Stimulated activated CD8-positive, alpha-beta memory T cell treated with anti-CD3 and anti-CD28 coated beads, Interleukin-4, amount 100 ng/mL, for 1 hour (primary cell): ENCODE measurements at regions not wholly inside any gene's neighbourhood (a gene's known extent, or its start where the extent isn't known, plus 50 kb on each side); places are given as distances from the start of the nearest gene placed in this dataset.

Experiments used
- DNase-seq, 2 donors: peaks; one replicate each; pipeline ENCODE4 v3.0.0-alpha.2; 2020; ENCODE audit warnings: low read depth in 2 of 2, low spot score in 1 of 2

DNA sequence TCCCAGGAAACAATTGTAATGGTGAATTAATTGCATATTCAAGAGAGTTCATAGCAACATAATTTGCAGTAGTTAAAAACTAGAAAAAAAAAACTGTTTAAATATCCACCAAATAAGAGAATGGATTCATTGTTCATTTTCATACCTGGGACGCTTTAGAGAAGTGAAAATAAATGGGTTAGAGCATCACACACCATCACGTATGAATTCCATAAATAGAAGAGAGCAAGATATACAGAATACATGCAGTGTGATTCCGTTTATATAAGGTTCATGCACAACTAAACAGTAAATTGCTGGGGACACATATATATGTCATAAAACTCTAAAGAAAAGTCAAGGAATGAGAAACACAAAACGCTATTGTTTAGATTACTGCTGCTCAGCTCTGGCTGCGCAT is 577.0 kb upstream of the KCNMB2 start:
- no peak for DNase-seq

DNA sequence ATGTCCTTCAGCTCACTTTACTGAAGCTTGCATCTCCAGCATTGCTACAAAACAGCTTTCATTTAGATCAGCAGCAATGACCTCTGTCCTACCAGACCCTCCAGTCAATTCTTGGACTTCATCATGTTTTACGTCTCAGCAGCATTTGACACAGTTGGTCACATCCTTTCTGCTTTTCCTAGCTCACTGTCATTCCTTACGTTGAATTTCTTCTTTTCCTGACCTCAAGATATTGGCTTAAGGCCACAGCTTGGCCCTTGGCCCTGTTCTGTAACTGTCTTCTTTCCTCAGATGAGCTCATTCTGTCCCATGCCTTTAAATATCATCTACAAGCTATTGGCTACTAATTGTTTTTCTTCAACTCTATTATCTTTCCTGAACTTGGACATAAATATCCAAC is 576.2 kb upstream of the KCNMB2 start:
- no peak for DNase-seq

DNA sequence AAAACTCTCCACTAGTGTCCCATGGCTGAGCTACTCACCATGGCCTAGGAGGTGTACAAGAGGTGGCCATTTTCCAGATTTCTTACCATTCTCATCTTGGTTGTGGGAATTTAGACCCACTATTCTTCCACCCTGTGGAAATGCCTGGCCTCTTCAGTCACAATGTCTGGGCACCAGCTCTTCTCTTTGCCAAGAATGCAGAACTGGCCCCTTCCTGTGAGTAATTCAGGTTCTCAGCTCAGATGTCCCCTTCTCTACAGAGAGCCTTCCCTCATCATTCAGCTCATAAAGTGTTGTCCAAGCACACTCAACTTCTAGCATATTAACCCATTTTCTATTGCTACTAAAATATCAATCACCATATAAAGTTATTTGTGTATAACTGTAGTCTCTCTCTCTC is 575.5 kb upstream of the KCNMB2 start:
- DNase-seq, result no peak

DNA sequence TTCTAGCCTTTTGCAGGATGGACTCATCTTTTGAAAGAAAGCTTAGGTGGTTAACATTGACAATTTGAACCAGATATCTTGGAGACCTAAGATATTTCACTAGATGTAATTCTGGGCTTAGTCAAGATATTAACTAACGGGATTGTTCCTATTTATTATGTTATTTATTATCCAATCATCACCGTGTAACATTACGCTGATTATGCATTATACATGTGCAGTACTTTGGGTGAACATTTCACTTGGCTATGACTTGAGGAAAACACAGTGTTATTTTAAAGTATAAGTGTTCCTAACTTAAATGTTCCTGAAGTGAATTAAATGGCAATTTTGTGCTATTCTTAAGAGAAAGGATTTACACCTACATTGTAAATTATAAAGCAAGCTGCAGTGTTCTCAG is 574.5 kb upstream of the KCNMB2 start:
- no peak for DNase-seq

DNA sequence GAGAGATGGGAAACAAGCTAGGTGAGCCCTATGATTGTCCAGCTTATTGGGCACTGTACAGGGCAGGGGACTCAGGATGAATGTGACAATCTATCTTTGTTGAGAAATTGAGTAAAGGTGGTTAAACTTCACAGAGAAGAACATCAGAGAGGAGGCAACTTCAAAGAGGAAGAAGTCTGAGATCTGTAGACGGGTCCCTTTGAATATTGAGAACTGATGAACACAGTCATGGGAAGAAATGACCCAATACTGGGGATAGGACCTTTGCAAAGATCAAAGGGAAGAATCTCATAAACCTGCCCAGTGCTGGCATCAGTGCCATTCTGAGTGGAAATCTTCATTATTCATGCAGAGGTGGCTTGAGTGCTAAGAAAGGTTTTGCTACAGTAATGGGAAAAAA is 569.7 kb upstream of the KCNMB2 start:
- DNase-seq, result no peak

DNA sequence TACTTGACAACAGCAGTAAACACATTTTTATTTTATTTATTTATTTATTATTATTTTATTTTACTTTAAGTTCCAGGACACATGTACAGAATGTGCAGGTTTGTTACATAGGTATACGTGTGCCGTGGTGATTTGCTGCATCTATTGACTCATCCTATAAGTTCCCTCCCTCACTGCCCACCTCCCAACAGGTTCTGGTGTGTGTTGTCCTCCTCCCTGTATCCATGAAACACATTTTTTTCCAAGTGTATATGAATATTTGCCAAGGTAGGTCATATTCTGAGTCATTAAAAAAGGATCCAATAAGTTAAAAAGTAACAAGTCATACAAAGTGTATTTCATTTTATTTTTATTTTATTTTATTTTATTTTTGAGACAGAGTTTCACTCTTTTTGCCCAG is 567.3 kb upstream of the KCNMB2 start:
- DNase-seq, result no peak

DNA sequence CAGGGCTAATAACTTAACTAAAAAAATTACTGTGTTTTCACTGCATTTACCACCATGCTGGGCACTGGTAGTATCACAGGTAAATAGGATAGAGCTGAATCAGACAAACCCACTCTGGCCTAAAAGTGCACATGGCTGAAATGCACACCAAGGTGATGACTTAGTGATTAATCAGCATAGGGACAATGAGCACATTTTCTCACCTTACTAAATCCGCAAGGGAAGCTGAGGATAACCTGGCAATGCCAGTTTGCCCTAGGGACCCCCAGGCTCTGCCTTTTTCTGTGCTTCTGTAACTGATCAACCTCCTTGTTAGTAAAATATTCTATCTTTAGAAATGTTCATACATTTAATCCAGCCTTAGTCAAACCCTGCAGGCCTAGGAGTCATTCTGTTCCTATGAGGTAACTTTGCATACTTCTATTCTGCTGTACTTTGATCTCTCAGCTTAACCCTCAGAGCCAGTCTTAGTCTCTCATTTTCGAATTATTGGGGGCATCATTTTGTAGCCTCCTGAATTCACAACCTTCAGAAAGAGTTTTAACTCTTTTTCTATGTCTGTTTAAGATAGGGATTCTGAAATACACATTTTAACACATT is 562.9 kb upstream of the KCNMB2 start:
- DNase-seq, result no peak

DNA sequence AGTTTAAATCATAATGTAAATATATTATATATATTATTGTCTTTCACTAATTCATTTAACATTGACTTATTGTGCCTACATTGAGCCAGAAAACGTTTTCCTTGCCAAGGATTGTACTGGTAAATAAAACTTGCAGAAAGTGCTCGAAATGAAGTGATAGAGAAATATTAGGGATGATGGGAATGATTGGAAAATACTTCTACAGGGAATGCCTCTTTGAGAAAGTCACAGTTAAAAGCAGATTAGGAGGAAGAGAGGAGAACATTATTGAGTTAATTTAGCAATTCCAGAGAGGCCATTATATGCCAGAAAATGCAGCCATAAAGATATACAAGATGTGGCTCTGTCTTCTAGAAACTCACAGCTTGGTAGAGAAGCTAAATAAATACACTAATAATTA is 560.0 kb upstream of the KCNMB2 start:
- no peak for DNase-seq

DNA sequence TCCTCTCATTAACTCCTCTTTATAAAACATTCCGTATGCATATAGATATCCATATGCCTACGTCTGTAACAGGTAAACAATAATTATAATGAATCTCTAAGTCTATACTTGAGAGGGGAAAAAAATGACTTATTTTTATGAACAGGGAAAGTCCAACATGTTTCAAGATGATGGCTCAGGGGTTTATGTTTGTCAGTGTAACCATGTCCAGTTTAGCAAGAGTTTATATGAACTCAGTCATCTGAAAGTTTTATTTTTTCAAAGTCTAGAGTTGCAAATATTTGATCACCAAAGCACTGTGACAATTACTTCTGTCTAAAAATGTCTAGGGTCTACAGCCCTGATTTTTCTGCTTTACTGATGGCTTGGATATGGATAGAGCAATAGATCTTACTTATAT is 559.4 kb upstream of the KCNMB2 start:
- DNase-seq, result no peak

DNA sequence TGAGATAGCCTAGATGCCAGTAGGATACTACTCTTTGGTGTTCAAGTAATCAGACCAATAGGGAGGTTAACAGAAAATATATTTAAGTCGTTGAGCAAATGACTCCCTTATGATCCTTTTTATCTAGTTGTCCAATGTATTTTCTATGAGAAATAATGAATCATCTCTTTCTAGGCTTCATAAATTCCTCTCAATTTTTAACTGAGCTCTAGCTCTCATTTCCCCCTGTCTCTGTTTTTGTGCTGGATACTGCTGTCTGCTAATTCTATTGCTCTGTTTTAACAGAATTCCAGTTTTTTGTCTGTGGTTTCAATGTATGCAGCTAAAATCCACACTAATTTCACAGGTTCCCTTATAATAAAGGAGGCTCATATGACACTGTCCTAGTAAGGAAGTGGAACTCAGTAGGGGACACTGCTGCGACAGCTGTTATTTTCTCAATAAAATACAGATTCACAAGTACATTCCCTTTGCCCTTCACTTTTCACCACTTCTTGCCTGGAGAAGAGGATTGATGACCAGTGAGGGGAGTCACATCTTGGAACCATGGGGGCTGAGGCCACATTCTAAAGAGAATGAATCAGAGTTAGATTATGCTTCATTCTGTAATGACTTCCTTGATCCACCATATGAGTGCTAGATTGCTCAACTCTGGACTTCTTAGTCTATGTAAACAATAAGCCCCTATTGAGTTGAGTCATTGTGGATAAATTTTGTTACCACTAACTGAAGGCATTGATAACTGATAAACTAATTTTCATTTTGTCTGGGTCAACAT is 558.7 kb upstream of the KCNMB2 start:
- no peak for DNase-seq

DNA sequence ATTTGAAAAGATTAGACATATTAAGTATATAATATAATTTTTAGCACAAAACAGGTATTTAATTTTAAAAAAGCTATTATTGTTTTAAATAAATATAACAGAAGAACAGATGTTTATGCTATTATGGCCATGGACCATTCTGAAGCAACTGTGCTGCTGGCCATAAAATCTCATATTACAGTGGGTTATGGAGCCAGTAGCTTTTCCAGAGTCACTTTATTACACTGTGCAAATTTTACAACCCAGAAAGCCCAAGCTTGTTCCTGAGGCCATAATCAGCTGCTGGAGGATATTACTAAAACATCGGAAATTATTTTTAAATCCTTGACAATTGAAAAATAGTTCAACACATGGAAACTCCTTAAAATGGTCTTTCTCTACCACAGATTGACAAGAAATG is 557.3 kb upstream of the KCNMB2 start:
- no peak for DNase-seq

DNA sequence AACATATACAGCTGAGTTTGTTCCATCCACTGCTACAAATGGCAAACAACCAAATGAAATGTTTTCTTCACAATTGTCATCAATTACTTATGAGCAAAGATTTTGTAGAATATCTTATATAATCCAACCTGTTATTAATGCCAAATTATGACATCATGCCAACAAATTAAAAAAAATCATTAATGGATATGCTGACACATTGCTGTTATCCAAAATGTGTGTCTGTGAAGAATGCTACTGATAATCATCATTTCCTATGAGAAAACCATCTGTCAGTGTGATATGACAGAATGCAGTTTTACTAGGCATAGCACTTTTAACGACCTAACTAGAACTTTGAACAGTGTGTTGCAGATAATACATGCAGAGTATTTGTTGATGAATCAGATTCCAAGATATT is 556.5 kb upstream of the KCNMB2 start:
- no peak for DNase-seq

DNA sequence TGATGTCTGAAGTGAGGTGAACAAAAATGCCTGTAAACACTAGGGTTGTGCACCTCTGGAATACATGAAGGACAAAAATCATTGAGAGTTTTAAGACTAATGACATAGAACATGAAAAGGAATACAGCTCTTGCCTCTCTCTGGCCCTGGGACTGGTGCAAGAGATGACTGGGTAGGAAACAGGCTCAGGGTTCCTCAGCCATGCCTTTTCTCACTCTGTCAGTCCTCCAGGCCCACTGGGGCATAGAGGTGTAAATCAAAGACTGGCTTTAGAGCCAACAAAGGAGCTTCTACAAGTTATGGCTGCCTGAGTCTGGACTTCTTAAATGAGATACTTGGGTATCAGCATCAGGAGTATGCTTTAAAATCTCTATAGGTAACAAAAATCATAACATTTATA is 554.7 kb upstream of the KCNMB2 start:
- no peak for DNase-seq

DNA sequence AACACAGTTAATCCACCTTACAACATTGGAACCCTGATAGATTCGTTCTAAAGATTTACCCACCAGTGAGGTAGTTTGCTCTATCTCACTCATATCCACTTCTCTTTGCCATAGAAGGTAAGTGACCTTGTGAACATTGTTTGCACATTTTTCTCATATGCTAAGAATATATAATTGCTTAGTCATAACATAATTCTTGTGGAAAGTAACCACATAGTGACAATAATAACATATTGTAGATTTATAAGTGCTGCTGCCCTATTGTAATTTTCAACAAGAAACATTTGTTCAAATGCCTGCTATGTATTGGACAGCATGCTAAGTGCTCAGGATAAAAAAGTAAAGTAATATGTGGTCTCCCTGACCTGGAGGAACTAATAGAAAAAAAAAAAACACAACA is 554.2 kb upstream of the KCNMB2 start:
- DNase-seq, result no peak

DNA sequence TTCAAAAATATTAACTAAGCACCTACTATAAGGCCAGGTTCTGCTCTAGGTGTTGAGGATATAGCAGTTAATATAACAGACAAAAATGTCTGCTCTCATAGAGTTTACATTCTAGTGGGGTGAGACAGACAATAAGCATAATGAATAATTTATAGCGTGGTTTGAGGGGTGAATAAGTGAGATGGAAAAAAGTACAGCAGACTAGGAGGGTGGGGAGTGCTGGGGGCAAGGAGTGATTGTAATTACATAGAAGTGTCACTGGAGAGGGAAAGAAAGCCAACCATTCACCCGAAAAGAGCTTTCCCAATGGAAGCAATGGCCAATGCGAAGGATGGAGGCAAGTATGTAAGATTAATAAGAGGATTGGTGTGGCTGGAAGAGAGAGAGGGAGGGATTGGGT is 552.9 kb upstream of the KCNMB2 start:
- DNase-seq, result no peak

DNA sequence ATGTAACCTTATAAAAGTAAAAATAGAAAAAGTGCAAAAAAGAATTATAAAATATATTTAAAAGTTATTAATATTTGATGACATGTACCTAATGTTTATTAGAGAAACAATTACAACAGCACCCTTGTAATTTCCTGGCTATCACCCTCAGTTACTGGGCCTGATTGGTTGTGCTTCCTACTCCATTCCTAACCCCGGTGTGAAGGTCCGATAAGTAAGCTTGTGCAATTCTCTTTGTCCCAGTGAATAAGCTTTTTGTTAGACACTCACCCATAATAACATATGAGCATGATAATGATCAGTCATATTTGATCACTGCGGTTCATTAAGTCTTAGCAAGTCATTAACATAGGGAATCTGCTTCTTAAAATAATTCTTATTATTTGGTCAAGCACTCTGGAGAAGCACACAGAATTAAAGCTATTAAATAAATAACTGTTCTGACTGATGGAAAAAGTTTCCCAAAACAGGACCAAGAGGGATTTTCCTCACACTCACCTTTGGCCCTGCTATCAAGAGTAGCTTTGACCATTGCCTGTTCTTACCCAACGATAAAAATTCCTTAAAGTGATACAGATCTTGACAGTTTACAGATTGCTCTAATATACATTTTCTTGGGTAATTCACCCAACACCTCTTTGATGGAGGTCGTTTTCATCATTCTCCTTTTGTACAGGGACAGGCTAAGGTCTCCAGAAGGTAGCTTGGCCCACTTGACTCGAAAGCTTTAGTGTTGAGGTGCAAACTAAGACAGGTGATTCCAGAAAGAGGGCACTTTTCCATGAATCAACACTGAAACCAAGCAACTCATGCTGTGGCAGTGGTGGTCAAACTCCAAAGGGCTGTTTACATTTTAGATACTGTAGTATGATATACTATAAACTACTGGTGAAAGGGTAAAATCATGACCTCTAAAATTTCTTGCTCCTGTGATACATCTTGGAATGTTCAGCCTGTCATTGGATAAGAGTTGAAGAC is 543.0 kb upstream of the KCNMB2 start:
- no peak for DNase-seq

DNA sequence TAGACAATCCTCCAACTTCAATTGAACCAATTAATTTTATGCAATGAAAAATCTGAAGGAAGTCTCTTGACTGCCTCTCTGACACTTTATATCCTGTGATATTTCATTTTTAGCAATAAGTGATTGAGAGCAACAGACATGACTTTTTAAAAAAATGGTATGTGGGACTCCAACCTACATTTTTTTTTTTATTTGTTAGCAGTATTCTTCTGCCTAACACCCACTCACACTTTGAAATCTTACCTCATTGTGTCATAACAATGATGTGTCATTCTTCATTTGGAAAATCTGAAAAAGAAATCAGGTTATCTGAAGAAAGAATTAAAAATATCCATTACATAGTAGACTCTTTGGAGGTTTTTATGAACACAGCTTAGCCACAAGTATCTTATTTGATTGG is 541.3 kb upstream of the KCNMB2 start:
- DNase-seq, result no peak

DNA sequence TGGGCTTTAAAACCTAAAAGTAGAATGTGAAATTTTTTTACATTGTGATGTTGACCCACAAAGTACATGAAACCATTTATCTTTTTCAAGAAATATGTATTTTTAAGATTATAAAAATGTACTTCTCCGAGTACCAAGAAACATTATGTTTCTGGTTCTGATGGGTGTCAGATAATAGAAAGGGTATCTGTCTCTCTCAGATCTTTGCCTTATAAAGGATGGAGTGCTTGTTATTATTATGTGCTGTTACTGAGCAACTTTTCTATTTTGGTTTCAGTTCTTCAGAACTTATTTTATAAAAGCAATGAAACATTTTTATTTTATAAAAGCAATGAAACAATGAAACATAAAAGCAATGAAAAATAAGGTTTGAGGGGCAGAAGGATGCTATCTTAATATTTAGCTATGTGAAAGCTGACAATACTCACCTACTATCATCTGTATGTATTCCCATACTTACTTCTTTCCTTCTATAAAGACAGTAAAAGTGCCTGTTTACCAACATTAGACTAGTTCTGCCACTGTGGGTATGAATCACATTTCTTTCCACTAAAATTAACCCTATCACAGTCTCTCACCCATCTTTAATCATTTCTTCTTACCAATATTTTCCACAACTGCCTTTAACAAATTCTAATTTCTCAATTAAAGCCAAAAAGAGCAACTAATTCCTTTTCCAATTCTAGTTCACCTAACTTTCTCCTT is 540.7 kb upstream of the KCNMB2 start:
- DNase-seq, result no peak

DNA sequence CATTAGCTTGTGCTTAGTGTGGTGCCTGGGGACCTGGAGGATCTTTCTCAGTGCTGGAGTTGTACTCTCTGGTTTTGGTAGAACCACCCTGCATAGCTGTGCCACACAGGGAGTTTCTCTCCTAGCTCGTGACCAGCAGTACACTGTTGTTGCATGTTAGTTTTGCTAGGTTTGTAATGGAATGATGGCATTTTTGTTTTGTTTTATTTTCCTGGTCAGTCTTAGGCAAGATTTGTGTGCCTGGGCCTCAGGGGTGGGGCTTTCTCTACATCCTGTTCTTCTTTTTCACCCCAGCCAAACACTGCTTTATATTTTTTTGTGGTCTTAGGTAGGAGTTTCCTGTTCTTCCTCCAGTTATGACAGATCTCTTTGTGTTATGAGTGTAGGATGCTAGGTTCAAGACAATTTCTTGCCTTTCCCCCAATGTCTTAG is 534.5 kb upstream of the KCNMB2 start:
- no peak for DNase-seq

DNA sequence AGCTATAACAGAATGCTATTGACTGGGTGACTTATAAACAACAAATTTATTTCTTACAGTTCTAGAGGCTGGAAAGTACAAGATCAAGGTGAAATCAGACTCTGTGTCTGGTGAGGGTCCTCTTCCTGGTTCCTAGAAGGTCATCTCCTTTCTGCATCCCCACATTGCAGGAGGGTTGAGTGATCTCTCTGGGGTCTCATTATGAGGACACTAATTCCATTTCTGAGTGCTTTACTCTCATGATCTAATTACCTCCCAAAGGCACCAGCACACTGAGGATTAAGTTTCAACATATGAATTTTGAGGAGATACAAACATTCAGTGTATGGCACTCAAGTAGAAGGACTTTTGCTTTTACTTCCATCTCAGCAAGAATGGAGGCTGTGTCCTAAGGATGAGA is 534.1 kb upstream of the KCNMB2 start:
- no peak for DNase-seq

DNA sequence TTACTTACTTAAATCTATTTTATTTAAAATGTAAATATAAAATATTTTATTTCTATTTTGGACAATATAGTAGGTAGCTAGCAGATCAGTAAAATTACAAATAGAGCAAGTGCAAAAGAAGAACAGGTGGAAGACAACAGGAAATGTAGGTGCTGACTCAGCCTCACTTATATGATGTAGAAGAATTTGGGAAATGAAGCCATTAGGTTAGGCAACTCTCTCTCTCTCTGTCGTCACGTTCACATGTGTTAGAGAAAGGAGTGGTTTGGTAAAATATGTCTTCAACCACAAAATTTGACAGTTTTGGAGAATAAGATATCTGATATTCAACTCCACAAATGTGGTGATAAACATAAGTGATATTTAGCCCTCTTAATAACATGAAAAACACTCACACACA is 532.5 kb upstream of the KCNMB2 start:
- no peak for DNase-seq
